ENCODE measurements at regions not wholly inside any gene's neighbourhood (a gene's known extent, or its start where the extent isn't known, plus 50 kb on each side); places are given as distances from the start of the nearest gene placed in this dataset.

DNA sequence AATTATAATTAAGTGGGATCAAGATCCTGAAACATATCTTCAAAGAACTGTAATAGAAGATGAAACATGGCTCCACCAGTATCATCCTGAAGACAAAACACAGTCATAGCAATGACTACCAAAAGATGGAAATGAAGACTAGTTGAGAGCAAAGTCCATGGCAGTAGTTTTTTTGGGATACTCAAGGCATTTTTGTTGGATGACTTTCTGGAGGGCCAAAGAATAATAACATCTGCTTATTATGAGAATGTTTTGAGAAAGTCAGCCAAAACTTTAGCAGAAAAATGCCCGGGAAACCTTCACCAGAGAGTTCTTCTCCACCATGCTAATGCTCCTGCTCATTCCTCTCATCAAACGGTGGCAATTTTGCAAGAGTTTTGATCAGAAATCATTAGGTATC, 809.4 kb upstream of the RAG2 start:
- no peaks in the 10 kb centered on the region for H3K27me3 ChIP-seq (ENCODE audit: insufficient read depth, poor library complexity, severe bottlenecking)
- H3K27ac ChIP-seq (replicated peaks) = no peak overlapping the region
- TF ChIP-seq, protein P1, sequence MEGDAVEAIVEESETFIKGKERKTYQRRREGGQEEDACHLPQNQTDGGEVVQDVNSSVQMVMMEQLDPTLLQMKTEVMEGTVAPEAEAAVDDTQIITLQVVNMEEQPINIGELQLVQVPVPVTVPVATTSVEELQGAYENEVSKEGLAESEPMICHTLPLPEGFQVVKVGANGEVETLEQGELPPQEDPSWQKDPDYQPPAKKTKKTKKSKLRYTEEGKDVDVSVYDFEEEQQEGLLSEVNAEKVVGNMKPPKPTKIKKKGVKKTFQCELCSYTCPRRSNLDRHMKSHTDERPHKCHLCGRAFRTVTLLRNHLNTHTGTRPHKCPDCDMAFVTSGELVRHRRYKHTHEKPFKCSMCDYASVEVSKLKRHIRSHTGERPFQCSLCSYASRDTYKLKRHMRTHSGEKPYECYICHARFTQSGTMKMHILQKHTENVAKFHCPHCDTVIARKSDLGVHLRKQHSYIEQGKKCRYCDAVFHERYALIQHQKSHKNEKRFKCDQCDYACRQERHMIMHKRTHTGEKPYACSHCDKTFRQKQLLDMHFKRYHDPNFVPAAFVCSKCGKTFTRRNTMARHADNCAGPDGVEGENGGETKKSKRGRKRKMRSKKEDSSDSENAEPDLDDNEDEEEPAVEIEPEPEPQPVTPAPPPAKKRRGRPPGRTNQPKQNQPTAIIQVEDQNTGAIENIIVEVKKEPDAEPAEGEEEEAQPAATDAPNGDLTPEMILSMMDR (IDR thresholded peaks at IDR 0.05; ENCODE audit: insufficient read depth, low read length) = no peak
- TF ChIP-seq, protein P2, sequence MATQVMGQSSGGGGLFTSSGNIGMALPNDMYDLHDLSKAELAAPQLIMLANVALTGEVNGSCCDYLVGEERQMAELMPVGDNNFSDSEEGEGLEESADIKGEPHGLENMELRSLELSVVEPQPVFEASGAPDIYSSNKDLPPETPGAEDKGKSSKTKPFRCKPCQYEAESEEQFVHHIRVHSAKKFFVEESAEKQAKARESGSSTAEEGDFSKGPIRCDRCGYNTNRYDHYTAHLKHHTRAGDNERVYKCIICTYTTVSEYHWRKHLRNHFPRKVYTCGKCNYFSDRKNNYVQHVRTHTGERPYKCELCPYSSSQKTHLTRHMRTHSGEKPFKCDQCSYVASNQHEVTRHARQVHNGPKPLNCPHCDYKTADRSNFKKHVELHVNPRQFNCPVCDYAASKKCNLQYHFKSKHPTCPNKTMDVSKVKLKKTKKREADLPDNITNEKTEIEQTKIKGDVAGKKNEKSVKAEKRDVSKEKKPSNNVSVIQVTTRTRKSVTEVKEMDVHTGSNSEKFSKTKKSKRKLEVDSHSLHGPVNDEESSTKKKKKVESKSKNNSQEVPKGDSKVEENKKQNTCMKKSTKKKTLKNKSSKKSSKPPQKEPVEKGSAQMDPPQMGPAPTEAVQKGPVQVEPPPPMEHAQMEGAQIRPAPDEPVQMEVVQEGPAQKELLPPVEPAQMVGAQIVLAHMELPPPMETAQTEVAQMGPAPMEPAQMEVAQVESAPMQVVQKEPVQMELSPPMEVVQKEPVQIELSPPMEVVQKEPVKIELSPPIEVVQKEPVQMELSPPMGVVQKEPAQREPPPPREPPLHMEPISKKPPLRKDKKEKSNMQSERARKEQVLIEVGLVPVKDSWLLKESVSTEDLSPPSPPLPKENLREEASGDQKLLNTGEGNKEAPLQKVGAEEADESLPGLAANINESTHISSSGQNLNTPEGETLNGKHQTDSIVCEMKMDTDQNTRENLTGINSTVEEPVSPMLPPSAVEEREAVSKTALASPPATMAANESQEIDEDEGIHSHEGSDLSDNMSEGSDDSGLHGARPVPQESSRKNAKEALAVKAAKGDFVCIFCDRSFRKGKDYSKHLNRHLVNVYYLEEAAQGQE (IDR thresholded peaks at IDR 0.05; ENCODE audit: insufficient replicate concordance, low read depth) = no peak
- no peak for TF ChIP-seq POLR2AphosphoS5 (IDR thresholded peaks at IDR 0.05; ENCODE audit: low read depth)
- no peak for TF ChIP-seq GABPA (IDR thresholded peaks at IDR 0.05; ENCODE audit: low read depth)
- TF ChIP-seq SPI1 (IDR thresholded peaks at IDR 0.05; ENCODE audit: borderline replicate concordance, low read depth) = no peak
- no peak overlapping the region for H3K4me3 ChIP-seq (replicated peaks; ENCODE audit: insufficient read depth, low read length)
- no peak for DNase-seq (ENCODE audit: low read depth in 1 of 2, low spot score in 1 of 2)

DNA sequence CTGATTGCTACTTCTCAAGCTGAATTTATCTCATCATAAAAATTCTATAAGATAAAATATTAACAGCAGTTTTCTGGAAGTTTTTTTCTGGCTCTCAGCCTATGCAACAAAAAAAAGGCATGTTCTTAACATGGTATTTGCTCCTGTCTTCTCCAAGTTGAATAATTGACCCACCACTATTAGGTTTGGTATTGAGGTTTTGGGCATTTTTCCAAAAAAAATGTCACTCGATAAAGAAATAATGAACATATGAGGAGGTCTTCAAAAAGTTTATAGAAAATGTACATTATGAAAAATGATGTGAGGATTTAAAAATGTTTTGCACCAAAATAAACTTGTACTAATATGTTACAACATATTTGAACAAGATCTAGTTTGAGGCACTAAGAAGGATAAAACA, 808.6 kb upstream of the RAG2 start:
- Histone ChIP-seq H3K27me3 (ENCODE audit: insufficient read depth, poor library complexity, severe bottlenecking) (no peaks in the 10 kb centered on the region), H3K27ac (replicated peaks) (no peak overlapping the region), H3K4me3 (replicated peaks; ENCODE audit: insufficient read depth, low read length) (no peak overlapping the region)
- DNase-seq (ENCODE audit: low read depth in 1 of 2, low spot score in 1 of 2) = no peak
- TF ChIP-seq, protein P1 (IDR thresholded peaks at IDR 0.05; ENCODE audit: insufficient read depth, low read length) = no peak
- no peak for TF ChIP-seq SPI1 (IDR thresholded peaks at IDR 0.05; ENCODE audit: borderline replicate concordance, low read depth)
- no peak for TF ChIP-seq GABPA (IDR thresholded peaks at IDR 0.05; ENCODE audit: low read depth)
- no peak for TF ChIP-seq POLR2AphosphoS5 (IDR thresholded peaks at IDR 0.05; ENCODE audit: low read depth)
- TF ChIP-seq, protein P2 (IDR thresholded peaks at IDR 0.05; ENCODE audit: insufficient replicate concordance, low read depth) = no peak

DNA sequence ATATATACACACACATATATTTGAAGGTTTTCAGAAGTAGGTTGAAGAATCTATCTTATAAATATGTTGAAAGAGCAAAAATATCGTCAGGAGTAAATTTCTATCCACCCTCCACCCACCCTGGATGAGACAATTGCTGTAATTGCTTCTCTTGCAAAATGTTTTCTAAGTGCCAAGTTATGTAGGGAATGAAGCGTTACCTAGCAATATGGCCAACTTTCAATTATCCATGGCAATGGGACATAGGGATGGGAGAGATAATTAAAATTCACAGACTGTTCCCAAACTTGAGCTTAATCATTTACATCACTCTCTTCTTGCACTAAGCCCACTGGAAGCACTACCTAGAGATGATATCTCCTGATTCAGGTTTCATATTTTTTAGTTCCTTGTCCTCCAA, 806.2 kb upstream of the RAG2 start:
- no peak for DNase-seq (ENCODE audit: low read depth in 1 of 2, low spot score in 1 of 2)
- H3K27ac ChIP-seq (replicated peaks) = no peak overlapping the region
- H3K27me3 ChIP-seq (ENCODE audit: insufficient read depth, poor library complexity, severe bottlenecking) = no peaks in the 10 kb centered on the region
- no peak for TF ChIP-seq GABPA (IDR thresholded peaks at IDR 0.05; ENCODE audit: low read depth)
- no peak for TF ChIP-seq SPI1 (IDR thresholded peaks at IDR 0.05; ENCODE audit: borderline replicate concordance, low read depth)
- TF ChIP-seq POLR2AphosphoS5 (IDR thresholded peaks at IDR 0.05; ENCODE audit: low read depth) = no peak
- TF ChIP-seq, protein P2 (IDR thresholded peaks at IDR 0.05; ENCODE audit: insufficient replicate concordance, low read depth) = no peak
- TF ChIP-seq, protein P1 (IDR thresholded peaks at IDR 0.05; ENCODE audit: insufficient read depth, low read length) = no peak
- no peak overlapping the region for H3K4me3 ChIP-seq (replicated peaks; ENCODE audit: insufficient read depth, low read length)

Measured in HL-60 (cell line).